ENCODE measurements at regions not wholly inside any gene's neighbourhood (a gene's known extent, or its start where the extent isn't known, plus 50 kb on each side); places are given as distances from the start of the nearest gene placed in this dataset.

- POLR2A ChIA-PET (ENCODE audit: low non-redundant PET), result no interaction called here
- no peak for TF ChIP-seq CTCF (conservative IDR thresholded peaks at IDR 0.05; ENCODE audit: low read depth)
- CTCF ChIA-PET, result no interaction called here
- DNase-seq (ENCODE audit: low spot score), result no peak
- no peak overlapping the region for H3K27ac ChIP-seq
Observed at GRCh38 chr3:162334537-162334936, 837.9 kb downstream of the OTOL1 start.

- no peak overlapping the region for H3K27ac ChIP-seq
- CTCF ChIA-PET, result no interaction called here
- POLR2A ChIA-PET (ENCODE audit: low non-redundant PET), result no interaction called here
- DNase-seq (ENCODE audit: low spot score), result no peak
- TF ChIP-seq CTCF (conservative IDR thresholded peaks at IDR 0.05; ENCODE audit: low read depth), result no peak
Observed at GRCh38 chr3:162337630-162338029, 841.0 kb downstream of the OTOL1 start.

DNA sequence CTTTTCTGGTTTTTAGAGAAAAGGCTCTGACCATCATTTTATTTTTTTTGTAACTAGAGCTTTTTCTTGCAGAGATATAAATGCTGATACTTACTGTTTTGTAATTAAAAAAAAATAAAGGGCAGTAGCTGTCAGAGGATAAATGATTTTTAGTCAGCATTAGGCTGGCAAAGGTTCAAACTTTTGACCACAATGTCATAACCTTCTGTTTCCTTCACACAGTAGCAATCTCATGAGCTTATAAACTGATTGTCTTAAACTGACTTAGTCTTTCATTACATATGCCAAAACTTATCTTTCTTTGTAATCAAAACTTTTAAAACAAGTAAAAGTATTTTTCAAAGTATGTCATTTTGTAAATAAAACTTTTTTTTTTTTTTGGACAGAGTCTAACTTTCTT lies 841.9 kb downstream of the OTOL1 start:
- ChIA-PET CTCF (no interaction called here), POLR2A (ENCODE audit: low non-redundant PET) (no interaction called here)
- DNase-seq (ENCODE audit: low spot score), result no peak
- H3K27ac ChIP-seq, result no peak overlapping the region
- TF ChIP-seq CTCF (conservative IDR thresholded peaks at IDR 0.05; ENCODE audit: low read depth), result no peak

DNA sequence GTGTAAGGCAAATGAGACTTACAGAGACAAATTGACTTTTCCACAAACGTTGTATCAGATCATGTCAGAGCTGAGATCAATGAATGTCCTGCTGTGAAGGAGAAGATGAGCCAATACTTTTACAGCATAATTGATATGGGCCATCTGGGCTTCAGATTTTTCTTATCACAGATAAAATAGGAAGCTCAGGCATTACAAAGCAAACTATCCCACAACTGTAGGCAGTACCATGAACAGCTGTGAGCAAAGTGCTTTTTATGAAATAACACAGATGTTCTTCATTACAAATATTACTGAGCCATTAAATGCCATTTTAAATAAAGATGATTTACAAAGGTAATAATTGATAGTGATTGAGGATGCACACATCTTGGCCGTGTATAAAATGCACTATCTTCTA lies 852.3 kb downstream of the OTOL1 start:
- DNase-seq (ENCODE audit: low spot score), result no peak

GRCh38 chr3:162353414-162353813 lies 856.8 kb downstream of the OTOL1 start:
- no peak for DNase-seq (ENCODE audit: low spot score)
- no peak overlapping the region for H3K27ac ChIP-seq
- no peak for TF ChIP-seq CTCF (conservative IDR thresholded peaks at IDR 0.05; ENCODE audit: low read depth)
- POLR2A ChIA-PET (ENCODE audit: low non-redundant PET), result no interaction called here
- CTCF ChIA-PET, result no interaction called here

More for the DNA sequence above, 852.3 kb downstream of the OTOL1 start:
- TF ChIP-seq CTCF (conservative IDR thresholded peaks at IDR 0.05; ENCODE audit: low read depth), result no peak
- H3K27ac ChIP-seq, result no peak overlapping the region
- ChIA-PET CTCF (interaction anchor here (0.6 kb wide), 1 partner anchor 1440 kb away, joined by 3 read pairs; no protein-coding TSS in a partner anchor), POLR2A (ENCODE audit: low non-redundant PET) (no interaction called here)

DNA sequence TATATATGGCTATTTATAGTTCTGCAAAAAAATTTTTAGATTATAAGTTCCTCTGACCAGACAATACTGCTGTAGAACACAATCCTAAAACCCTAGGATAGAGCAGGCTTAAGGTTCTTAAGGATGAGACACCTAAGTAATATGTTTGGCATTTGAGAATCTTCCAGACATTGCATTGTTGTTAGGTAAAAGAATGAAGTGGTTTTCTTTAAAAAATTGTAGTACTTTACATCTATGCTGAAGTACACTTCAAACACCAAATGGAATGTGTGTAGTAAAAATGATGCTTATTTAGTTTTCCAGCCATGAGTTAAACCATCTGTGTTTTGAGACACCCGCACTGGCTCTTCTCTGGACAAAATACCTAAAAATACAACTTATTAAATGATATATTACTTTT lies 857.7 kb downstream of the OTOL1 start:
- no peak for TF ChIP-seq CTCF (conservative IDR thresholded peaks at IDR 0.05; ENCODE audit: low read depth)
- ChIA-PET POLR2A (ENCODE audit: low non-redundant PET) (no interaction called here), CTCF (no interaction called here)
- DNase-seq (ENCODE audit: low spot score), result no peak
- H3K27ac ChIP-seq, result no peak overlapping the region

Data from RWPE1 (cell line).